Heart right ventricle (tissue), 16 donors: ENCODE measurements at regions not wholly inside any gene's neighbourhood (a gene's known extent, or its start where the extent isn't known, plus 50 kb on each side); places are given as distances from the start of the nearest gene placed in this dataset.

Source experiments
- ATAC-seq, 8 donors: fragments of 200-7000 bp; cut with Tn5 transposase; one replicate each; pipeline ENCODE4 v1.9.1; 2020; ENCODE audit warnings: mild to moderate bottlenecking in 8 of 8, moderate library complexity in 8 of 8, moderate number of reproducible peaks in 1 of 8
- DNase-seq, 2 donors: peaks; one replicate each; pipeline ENCODE4 v3.0.0-alpha.2; 2020
- H3K27ac ChIP-seq, 10 donors: fragments of 200-600 bp; sonication (generic) in 2 of 10; one replicate each; pipeline versions ENCODE4 v1.5.0 to v1.8.0; 2020 to 2022; ENCODE audit warnings: mild to moderate bottlenecking in 3 of 10
- H3K27me3 ChIP-seq, 7 donors: fragments of 200-600 bp; one replicate each; pipeline ENCODE4 v1.8.0; 2021 to 2022; ENCODE audit warnings: mild to moderate bottlenecking in 2 of 7
- H3K36me3 ChIP-seq, 9 donors: fragments of 200-600 bp; sonication (generic) in 1 of 9; one replicate each; pipeline versions ENCODE4 v1.5.0 to v1.8.0; 2020 to 2022; ENCODE audit warnings: mild to moderate bottlenecking in 2 of 9
- H3K4me1 ChIP-seq, 9 donors: fragments of 200-600 bp; sonication (generic) in 1 of 9; one replicate each; pipeline versions ENCODE4 v1.5.0 to v1.8.0; 2020 to 2022; ENCODE audit warnings: mild to moderate bottlenecking in 4 of 9
- H3K4me3 ChIP-seq, 10 donors: fragments of 200-600 bp; sonication (generic) in 2 of 10; one replicate each; pipeline versions ENCODE4 v1.5.0 to v1.8.0; 2020 to 2022; ENCODE audit warnings: mild to moderate bottlenecking in 7 of 10, moderate library complexity in 2 of 10
- H3K9me3 ChIP-seq, 11 donors: fragments of 200-600 bp in 10 of 11; sonication (generic) in 2 of 11; one replicate each; pipeline versions ENCODE4 v1.5.0 to v1.8.0; 2013 to 2022; ENCODE audit warnings: mild to moderate bottlenecking in 2 of 11, control low read depth in 1 of 11, moderate library complexity in 1 of 11
- CTCF ChIP-seq, 9 donors: fragments of 200-600 bp; sonication (generic) in 2 of 9; IDR thresholded peaks; one replicate each; pipeline versions ENCODE4 v1.5.0 to v1.8.0; 2021 to 2022; ENCODE audit warnings: antibody characterized with exemption in 9 of 9, mild to moderate bottlenecking in 5 of 9, moderate library complexity in 1 of 9
- WGBS, 2 donors: extraction: QIAGEN DNeasy Blood & Tissue Kit; methylation state at CpG; one replicate each; pipeline ENCODE4 v1.1.7; 2013; ENCODE audit warnings: inconsistent platforms in 1 of 2; 5-methylcytosine and 5-hydroxymethylcytosine counted together
- intact Hi-C, 10 donors: fragments of 100-400 bp; cut with DNase I; formaldehyde crosslinking; loops; one replicate each; pipeline versions ENCODE4 v1.11.1 to v1.14.2; 2022
- donor health status: Arrhythmogenic right ventricular cardiomyopathy.
- donor health status: ischemic (EF 13 %, LVEDD 7.1; RV severe dilation, severe dysfunction).
- donor health status: healthy with polysubstance abuse.
- donor health status: DM: no; HTN: yes; CAD: no.
- donor health status: DM: no; HTN: no; CAD: no.
- donor health status: ischemic (EF 25% LVEDD 6.9; RV normal size, moderate dysfunction).
- donor health status: ischemic (EF 25% LVEDD 5.7; RV mildly dilated, moderate dysfunction).
- donor health status: healthy.
- donor health status: DM: yes; HTN: yes; CAD: no.
- donor health status: Ischemic cardiomyopathy.
- donor health status: ischemic (EF 35%, LVEDD 5.7; RV mildly dilated, moderate dysfunction).
- donor health status: nonischemic (EF 11% LVEDD 7.7; RV severe dilation, severe dysfunction).
- donor health status: DM: yes; HTN: yes; CAD: no.
- donor health status: PGD.
- donor health status: ischemic (EF 29% LVEDD 5.4; RV normal size, mild dysfunction).
- donor health status: nonischemic (EF 23%, LVEDD 6.1; RV moderate dilation, normal function).

- intact Hi-C loops = no loop called here
- no peaks in the 10 kb centered on the region for H3K9me3 ChIP-seq
- 70 to 79% methylated on average over 6 of the region's 6 CpGs for WGBS, 2 donors
- no peak overlapping the region for H3K4me3 ChIP-seq
- DNase-seq (no peak), ATAC-seq (no peak)
- TF ChIP-seq CTCF (IDR thresholded peaks at IDR 0.05) = no peak
- no peak overlapping the region for H3K27ac ChIP-seq
- peaks cover 0 to 56% (median 28%) of the 10 kb centered on the region in 7 donors for H3K27me3 ChIP-seq
- peaks cover 0 to 6% (median 0%) of the 10 kb centered on the region in 9 donors for H3K4me1 ChIP-seq
- no peaks in the 10 kb centered on the region for H3K36me3 ChIP-seq
These were observed 246.2 kb downstream of the LRFN2 start for GRCh38 chr6:40340957-40341356.

GRCh38 chr6:40340196-40340595 lies 247.0 kb downstream of the LRFN2 start:
- ATAC-seq (no peak), DNase-seq (no peak)
- H3K27me3 ChIP-seq = peaks cover 0 to 63% (median 28%) of the 10 kb centered on the region in 7 donors
- no peak for TF ChIP-seq CTCF (IDR thresholded peaks at IDR 0.05)
- no peaks in the 10 kb centered on the region for H3K36me3 ChIP-seq
- intact Hi-C loops = no loop called here
- 78 to 81% methylated on average over 8 of the region's 8 CpGs for WGBS, 2 donors
- no peaks in the 10 kb centered on the region for H3K9me3 ChIP-seq
- no peak overlapping the region for H3K4me3 ChIP-seq
- no peak overlapping the region for H3K27ac ChIP-seq
- H3K4me1 ChIP-seq = peaks cover 0 to under 1% (median 0%) of the 10 kb centered on the region in 9 donors

- intact Hi-C loops = loop anchor here in 1 of 10 donors (10.0 kb wide), 1 partner anchor 246 kb away; the partner anchor contains the start of gene LRFN2
- ATAC-seq = no peak
- 77 to 84% methylated on average over 7 of the region's 7 CpGs for WGBS, 2 donors
These were observed 248.9 kb downstream of the LRFN2 start for GRCh38 chr6:40338306-40338705.

GRCh38 chr6:40336940-40337760 lies 250.0 kb downstream of the LRFN2 start:
- no peaks in the 10 kb centered on the region for H3K9me3 ChIP-seq
- no peaks in the 10 kb centered on the region for H3K36me3 ChIP-seq
- peaks cover 0 to 85% (median 50%) of the 10 kb centered on the region in 7 donors for H3K27me3 ChIP-seq
- intact Hi-C loops = loop anchor here in 1 of 10 donors (10.0 kb wide), 1 partner anchor 248 kb away; the partner anchor contains the start of gene LRFN2
- no peak for TF ChIP-seq CTCF (IDR thresholded peaks at IDR 0.05)
- no peak overlapping the region for H3K27ac ChIP-seq
- no peak overlapping the region for H3K4me3 ChIP-seq
- ATAC-seq = no peak
- WGBS, 2 donors = 80 to 87% methylated on average over 10 of the region's 10 CpGs
- no peak for DNase-seq
- no peaks in the 10 kb centered on the region for H3K4me1 ChIP-seq

More at GRCh38 chr6:40338306-40338705, 248.9 kb downstream of the LRFN2 start:
- Histone ChIP-seq H3K4me3 (no peak overlapping the region), H3K36me3 (no peaks in the 10 kb centered on the region), H3K27ac (no peak overlapping the region), H3K9me3 (no peaks in the 10 kb centered on the region), H3K27me3 (peaks cover 0 to 78% (median 43%) of the 10 kb centered on the region in 7 donors), H3K4me1 (no peaks in the 10 kb centered on the region)
- TF ChIP-seq CTCF (IDR thresholded peaks at IDR 0.05) = no peak
- DNase-seq = no peak
